Psoas muscle (tissue), 7 donors: ENCODE measurements at regions not wholly inside any gene's neighbourhood (a gene's known extent, or its start where the extent isn't known, plus 50 kb on each side); places are given as distances from the start of the nearest gene placed in this dataset.

Experiments used
- ATAC-seq, 4 donors: fragments of 200-7000 bp; cut with Tn5 transposase; one replicate each; pipeline ENCODE4 v1.9.1; 2020; ENCODE audit warnings: moderate library complexity in 3 of 4, mild to moderate bottlenecking in 2 of 4
- DNase-seq, 2 donors: peaks; one replicate each; pipeline ENCODE4 v3.0.0-alpha.2; 2020
- H3K27ac ChIP-seq: fragments of 200-600 bp; one replicate; pipeline ENCODE4 v1.8.0; 2022
- H3K27me3 ChIP-seq, 3 donors: fragments of 200-600 bp in 1 of 3; one replicate each; pipeline versions ENCODE4 v1.6.1 to v1.8.0; 2013 to 2022; ENCODE audit warnings: low read length in 2 of 3, mild to moderate bottlenecking in 2 of 3, moderate library complexity in 1 of 3; ENCODE audit not compliant: insufficient read depth in 3 of 3
- H3K36me3 ChIP-seq, 2 donors: fragments of 200-600 bp in 1 of 2; one replicate each; pipeline versions ENCODE4 v1.6.1 to v1.8.0; 2013 to 2022; ENCODE audit warnings: low read depth in 1 of 2, mild to moderate bottlenecking in 1 of 2, moderate library complexity in 1 of 2; ENCODE audit not compliant: insufficient read depth in 1 of 2
- H3K4me1 ChIP-seq: fragments of 200-600 bp; one replicate; pipeline ENCODE4 v1.8.0; 2022
- H3K4me3 ChIP-seq: fragments of 200-600 bp; one replicate; pipeline ENCODE4 v1.8.0; 2022; ENCODE audit warnings: mild to moderate bottlenecking
- H3K9me3 ChIP-seq: fragments of 200-600 bp; one replicate; pipeline ENCODE4 v1.8.0; 2022
- WGBS, 3 donors: extraction: QIAGEN DNeasy Blood & Tissue Kit; methylation state at CpG; one replicate each; pipeline versions ENCODE4 v1.1.6 to v1.1.7; 2013; 5-methylcytosine and 5-hydroxymethylcytosine counted together
- intact Hi-C, 2 donors: fragments of 100-400 bp; cut with DNase I; formaldehyde crosslinking; loops; one replicate each; pipeline versions ENCODE4 v1.11.0 to v1.14.2; 2022
- TF ChIP-seq, protein P1 (sequence below): fragments of 200-600 bp; IDR thresholded peaks from one replicate; pipeline ENCODE4 v1.8.0; 2022; ENCODE audit warnings: antibody characterized with exemption
- donor health status: healthy with polysubstance abuse.
- donor health status: DM: no; HTN: no; CAD: no; lungs with moderate emphysema.
- donor health status: Bipolar disorder and iron deficiency.
- donor health status: healthy.
- donor health status: DM: yes; HTN: yes; CAD: no.
- donor health status: DM: no; HTN: no; CAD: no.
- donor health status: DM: yes; HTN: yes; CAD: no.

- TF ChIP-seq, protein P1, sequence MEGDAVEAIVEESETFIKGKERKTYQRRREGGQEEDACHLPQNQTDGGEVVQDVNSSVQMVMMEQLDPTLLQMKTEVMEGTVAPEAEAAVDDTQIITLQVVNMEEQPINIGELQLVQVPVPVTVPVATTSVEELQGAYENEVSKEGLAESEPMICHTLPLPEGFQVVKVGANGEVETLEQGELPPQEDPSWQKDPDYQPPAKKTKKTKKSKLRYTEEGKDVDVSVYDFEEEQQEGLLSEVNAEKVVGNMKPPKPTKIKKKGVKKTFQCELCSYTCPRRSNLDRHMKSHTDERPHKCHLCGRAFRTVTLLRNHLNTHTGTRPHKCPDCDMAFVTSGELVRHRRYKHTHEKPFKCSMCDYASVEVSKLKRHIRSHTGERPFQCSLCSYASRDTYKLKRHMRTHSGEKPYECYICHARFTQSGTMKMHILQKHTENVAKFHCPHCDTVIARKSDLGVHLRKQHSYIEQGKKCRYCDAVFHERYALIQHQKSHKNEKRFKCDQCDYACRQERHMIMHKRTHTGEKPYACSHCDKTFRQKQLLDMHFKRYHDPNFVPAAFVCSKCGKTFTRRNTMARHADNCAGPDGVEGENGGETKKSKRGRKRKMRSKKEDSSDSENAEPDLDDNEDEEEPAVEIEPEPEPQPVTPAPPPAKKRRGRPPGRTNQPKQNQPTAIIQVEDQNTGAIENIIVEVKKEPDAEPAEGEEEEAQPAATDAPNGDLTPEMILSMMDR, result no peak
- Histone ChIP-seq H3K27me3 (no peaks in the 10 kb centered on the region), H3K4me1 (no peaks in the 10 kb centered on the region), H3K36me3 (no peaks in the 10 kb centered on the region), H3K9me3 (no peaks in the 10 kb centered on the region), H3K4me3 (no peak overlapping the region), H3K27ac (no peak overlapping the region)
- ATAC-seq (no peak), DNase-seq (no peak)
- intact Hi-C loops, result no loop called here
- WGBS, 3 donors, result 50 to 60% (median 54%) methylated on average over 7 of the region's 7 CpGs
Measured at GRCh38 chr7:3244241-3244814, 56.7 kb upstream of the SDK1 start.

- TF ChIP-seq, protein P1, result no peak
- no peaks in the 10 kb centered on the region for H3K9me3 ChIP-seq
- no peaks in the 10 kb centered on the region for H3K27me3 ChIP-seq
- 57 to 68% (median 62%) methylated on average over 2 of the region's 2 CpGs for WGBS, 3 donors
- no peak for DNase-seq
- no peak overlapping the region for H3K27ac ChIP-seq
- intact Hi-C loops, result no loop called here
- no peaks in the 10 kb centered on the region for H3K4me1 ChIP-seq
- no peak for ATAC-seq
- no peaks in the 10 kb centered on the region for H3K36me3 ChIP-seq
- H3K4me3 ChIP-seq, result no peak overlapping the region
Measured at GRCh38 chr7:3245077-3245476, 56.0 kb upstream of the SDK1 start.

GRCh38 chr7:3245721-3246120 is 55.3 kb upstream of the SDK1 start:
- Histone ChIP-seq H3K27ac (no peak overlapping the region), H3K27me3 (no peaks in the 10 kb centered on the region), H3K4me3 (no peak overlapping the region), H3K4me1 (no peaks in the 10 kb centered on the region), H3K36me3 (no peaks in the 10 kb centered on the region), H3K9me3 (no peaks in the 10 kb centered on the region)
- 68 to 78% (median 70%) methylated on average over 3 of the region's 3 CpGs for WGBS, 3 donors
- TF ChIP-seq, protein P1, result no peak
- ATAC-seq (no peak), DNase-seq (no peak)
- intact Hi-C loops, result no loop called here

- Histone ChIP-seq H3K4me1 (no peaks in the 10 kb centered on the region), H3K4me3 (no peak overlapping the region), H3K36me3 (no peaks in the 10 kb centered on the region), H3K27ac (no peak overlapping the region), H3K27me3 (no peaks in the 10 kb centered on the region), H3K9me3 (no peaks in the 10 kb centered on the region)
- TF ChIP-seq, protein P1, result no peak
- intact Hi-C loops, result no loop called here
- WGBS, 3 donors, result 78 to 81% (median 81%) methylated on average over 3 of the region's 3 CpGs
- ATAC-seq (no peak), DNase-seq (no peak)
Measured at GRCh38 chr7:3246127-3246526, 54.9 kb upstream of the SDK1 start.

GRCh38 chr7:3246651-3247050 is 54.4 kb upstream of the SDK1 start:
- ATAC-seq (no peak), DNase-seq (no peak)
- Histone ChIP-seq H3K36me3 (no peaks in the 10 kb centered on the region), H3K9me3 (no peaks in the 10 kb centered on the region), H3K27me3 (no peaks in the 10 kb centered on the region), H3K27ac (no peak overlapping the region), H3K4me1 (no peaks in the 10 kb centered on the region), H3K4me3 (no peak overlapping the region)
- intact Hi-C loops, result no loop called here
- TF ChIP-seq, protein P1, result no peak
- WGBS, 3 donors, result 78 to 83% (median 80%) methylated on average over 4 of the region's 4 CpGs
